ENCODE measurements at regions not wholly inside any gene's neighbourhood (a gene's known extent, or its start where the extent isn't known, plus 50 kb on each side); places are given as distances from the start of the nearest gene placed in this dataset.
"Not testable (repeated sequence)": the region's sequence is repeated elsewhere in the genome, so short reads cannot be mapped to it uniquely, and the experiment has no call there.

DNA sequence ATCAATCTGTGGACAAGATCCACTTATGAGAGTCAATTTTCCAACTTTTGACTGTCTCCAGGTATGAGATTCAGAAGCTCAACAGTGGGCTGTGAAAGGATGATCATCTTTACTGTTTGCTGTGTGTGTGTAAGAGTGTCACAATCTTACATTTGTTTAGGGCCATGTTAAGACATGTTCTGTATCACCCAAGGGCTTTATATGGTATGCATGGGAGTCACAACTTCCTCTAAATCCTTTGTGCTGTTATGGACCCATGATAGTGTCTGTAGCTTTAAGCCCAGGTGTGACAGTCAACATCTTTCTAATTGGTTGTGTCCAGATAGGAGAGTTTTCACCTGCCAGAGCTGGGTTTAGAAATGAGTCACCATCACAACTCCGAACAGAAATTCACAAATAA, 70.2 kb downstream of the ZNF726 start:
- H3K36me3 ChIP-seq (replicated peaks in 1 of 2; ENCODE audit: insufficient read depth in 1 of 2, low read depth in 2 of 2); ATAC-seq; H3K9me3 ChIP-seq; DNase-seq; H3K4me1 ChIP-seq; H3K4me3 ChIP-seq; intact Hi-C loops (cut with DNase I); H3K27ac ChIP-seq; H3K27me3 ChIP-seq: not testable (repeated sequence)
- WGBS, 2 donors: 54 to 60% methylated on average over 1 of the region's 1 CpG

DNA sequence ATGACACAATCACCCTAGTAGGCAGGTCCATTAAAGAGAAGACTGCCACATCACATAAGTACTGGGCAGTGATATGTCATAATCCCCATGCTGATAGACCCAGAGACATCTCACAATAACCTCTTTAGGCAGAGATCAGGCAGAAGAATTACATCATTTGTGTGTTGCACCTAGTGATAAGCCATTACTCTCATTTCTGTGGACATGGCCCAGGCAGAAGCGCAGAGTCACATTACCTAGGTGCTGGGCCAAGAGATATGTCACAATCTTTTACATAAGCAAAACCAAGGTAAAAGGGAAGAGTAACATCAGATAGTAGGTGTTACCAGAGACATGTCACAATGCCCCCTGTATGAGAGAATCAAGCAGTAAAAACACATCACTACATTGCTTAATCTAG, 71.9 kb downstream of the ZNF726 start:
- Histone ChIP-seq H3K9me3 (no peaks in the 10 kb centered on the region), H3K27me3 (no peaks in the 10 kb centered on the region), H3K36me3 (replicated peaks in 1 of 2; ENCODE audit: insufficient read depth in 1 of 2, low read depth in 2 of 2) (no peaks in the 10 kb centered on the region), H3K27ac (no peak overlapping the region), H3K4me1 (peaks cover 4% of the 10 kb centered on the region), H3K4me3 (no peak overlapping the region)
- TF ChIP-seq POLR2A (IDR thresholded peaks at IDR 0.05): no peak
- TF ChIP-seq, protein P1, sequence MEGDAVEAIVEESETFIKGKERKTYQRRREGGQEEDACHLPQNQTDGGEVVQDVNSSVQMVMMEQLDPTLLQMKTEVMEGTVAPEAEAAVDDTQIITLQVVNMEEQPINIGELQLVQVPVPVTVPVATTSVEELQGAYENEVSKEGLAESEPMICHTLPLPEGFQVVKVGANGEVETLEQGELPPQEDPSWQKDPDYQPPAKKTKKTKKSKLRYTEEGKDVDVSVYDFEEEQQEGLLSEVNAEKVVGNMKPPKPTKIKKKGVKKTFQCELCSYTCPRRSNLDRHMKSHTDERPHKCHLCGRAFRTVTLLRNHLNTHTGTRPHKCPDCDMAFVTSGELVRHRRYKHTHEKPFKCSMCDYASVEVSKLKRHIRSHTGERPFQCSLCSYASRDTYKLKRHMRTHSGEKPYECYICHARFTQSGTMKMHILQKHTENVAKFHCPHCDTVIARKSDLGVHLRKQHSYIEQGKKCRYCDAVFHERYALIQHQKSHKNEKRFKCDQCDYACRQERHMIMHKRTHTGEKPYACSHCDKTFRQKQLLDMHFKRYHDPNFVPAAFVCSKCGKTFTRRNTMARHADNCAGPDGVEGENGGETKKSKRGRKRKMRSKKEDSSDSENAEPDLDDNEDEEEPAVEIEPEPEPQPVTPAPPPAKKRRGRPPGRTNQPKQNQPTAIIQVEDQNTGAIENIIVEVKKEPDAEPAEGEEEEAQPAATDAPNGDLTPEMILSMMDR (IDR thresholded peaks at IDR 0.05): no peak
- 92 to 100% methylated on average over 1 of the region's 1 CpG for WGBS, 2 donors
- no peak for DNase-seq
- ATAC-seq: no peak
- intact Hi-C loops (cut with DNase I): no loop called here

DNA sequence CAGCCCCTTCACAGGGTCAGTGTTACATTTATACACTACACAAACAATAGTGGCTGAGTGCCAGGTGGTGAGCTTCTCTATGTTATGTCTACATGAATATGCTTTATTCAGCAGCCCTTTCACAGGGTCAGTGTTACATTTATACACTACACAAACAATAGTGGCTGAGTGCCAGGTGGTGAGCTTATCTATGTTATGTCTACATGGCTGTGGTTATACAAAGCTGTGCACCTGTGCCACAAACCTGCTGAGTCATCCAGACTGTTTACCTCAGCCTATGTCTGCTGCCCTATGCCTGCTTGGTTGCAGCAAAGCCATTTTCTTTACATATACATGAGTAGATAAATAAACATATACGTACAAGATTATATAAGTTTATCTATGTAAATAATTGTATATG, 76.5 kb downstream of the ZNF726 start:
- TF ChIP-seq, protein P1 (IDR thresholded peaks at IDR 0.05): no peak
- TF ChIP-seq POLR2A (IDR thresholded peaks at IDR 0.05): no peak
- no peaks in the 10 kb centered on the region for H3K36me3 ChIP-seq (replicated peaks in 1 of 2; ENCODE audit: insufficient read depth in 1 of 2, low read depth in 2 of 2)
- WGBS, 2 donors: 27 to 52% methylated on average over 1 of the region's 1 CpG
- DNase-seq (peak; percentile 34 to 80 (median 68)), ATAC-seq (peak; percentile 38)
- H3K27me3 ChIP-seq: no peaks in the 10 kb centered on the region
- peaks cover 4% of the 10 kb centered on the region for H3K4me1 ChIP-seq
- intact Hi-C loops (cut with DNase I): no loop called here
- H3K27ac ChIP-seq: no peak overlapping the region
- no peaks in the 10 kb centered on the region for H3K9me3 ChIP-seq
- H3K4me3 ChIP-seq: no peak overlapping the region

DNA sequence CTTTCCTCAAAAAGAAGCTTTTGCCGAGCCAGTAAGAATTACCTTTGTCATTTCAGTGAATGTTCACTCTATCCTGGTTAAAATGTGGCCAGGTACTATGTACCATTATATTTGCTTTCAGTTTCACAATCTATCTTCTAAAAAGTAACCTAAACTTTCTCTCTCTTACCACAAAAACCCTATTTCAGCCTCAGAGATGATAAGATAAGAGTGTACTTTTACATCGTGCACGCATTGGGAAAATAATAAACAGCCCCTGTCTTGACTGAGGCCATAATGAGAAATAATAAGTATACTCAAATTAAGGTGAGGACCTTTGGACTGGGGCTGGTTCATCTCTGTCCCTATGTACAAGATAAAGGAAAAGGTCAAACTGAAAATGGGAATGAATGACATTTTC, 77.7 kb downstream of the ZNF726 start:
- H3K27me3 ChIP-seq: no peaks in the 10 kb centered on the region
- intact Hi-C loops (cut with DNase I): no loop called here
- no peaks in the 10 kb centered on the region for H3K9me3 ChIP-seq
- 44 to 47% methylated on average over 3 of the region's 3 CpGs for WGBS, 2 donors
- no peak for TF ChIP-seq POLR2A (IDR thresholded peaks at IDR 0.05)
- TF ChIP-seq, protein P1 (IDR thresholded peaks at IDR 0.05): no peak
- H3K4me1 ChIP-seq: peaks cover 4% of the 10 kb centered on the region
- no peak overlapping the region for H3K27ac ChIP-seq
- DNase-seq: no peak
- H3K4me3 ChIP-seq: no peak overlapping the region
- no peaks in the 10 kb centered on the region for H3K36me3 ChIP-seq (replicated peaks in 1 of 2; ENCODE audit: insufficient read depth in 1 of 2, low read depth in 2 of 2)
- ATAC-seq: no peak

DNA sequence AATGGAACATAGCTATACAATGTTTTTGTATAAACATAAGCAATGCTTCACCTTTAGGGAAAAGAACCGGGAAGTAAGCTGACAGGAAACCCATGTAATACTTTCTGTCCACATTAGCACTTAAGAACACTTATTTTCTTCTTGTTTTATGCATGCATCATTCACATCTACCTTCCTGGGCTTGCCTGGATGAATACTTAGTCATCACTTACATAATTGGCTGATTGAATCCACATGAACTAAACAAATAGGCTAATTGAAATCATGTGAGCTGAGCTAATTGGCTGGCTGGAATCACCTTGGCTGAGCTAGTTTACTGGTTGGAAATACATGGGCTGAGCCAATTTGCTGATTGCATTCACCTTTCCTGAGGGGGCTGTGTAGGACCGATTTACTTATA, 78.8 kb downstream of the ZNF726 start:
- H3K36me3 ChIP-seq (replicated peaks in 1 of 2; ENCODE audit: insufficient read depth in 1 of 2, low read depth in 2 of 2): no peaks in the 10 kb centered on the region
- H3K27me3 ChIP-seq: no peaks in the 10 kb centered on the region
- H3K4me3 ChIP-seq: no peak overlapping the region
- DNase-seq (no peak), ATAC-seq (no peak)
- H3K9me3 ChIP-seq: no peaks in the 10 kb centered on the region
- H3K4me1 ChIP-seq: peaks cover 4% of the 10 kb centered on the region
- H3K27ac ChIP-seq: no peak overlapping the region
- 78 to 81% methylated on average over 2 of the region's 2 CpGs for WGBS, 2 donors
- intact Hi-C loops (cut with DNase I): no loop called here
- TF ChIP-seq, protein P1 (IDR thresholded peaks at IDR 0.05): no peak
- TF ChIP-seq POLR2A (IDR thresholded peaks at IDR 0.05): no peak

Measured in body of pancreas (tissue), 4 donors.